OCI-LY1 (cell line): ENCODE measurements at regions not wholly inside any gene's neighbourhood (a gene's known extent, or its start where the extent isn't known, plus 50 kb on each side); places are given as distances from the start of the nearest gene placed in this dataset.

Experiments
- H2AFZ ChIP-seq: fragments of 200-600 bp; sonication (generic), shearing (Covaris generic); 2 replicates; pipeline ENCODE4 v1.6.0; 2014; ENCODE audit warnings: antibody characterized with exemption, mild to moderate bottlenecking, low read length
- H3F3A ChIP-seq: fragments of 200-600 bp; sonication (generic), shearing (Covaris generic); 2 replicates; pipeline ENCODE4 v1.6.0; 2014; ENCODE audit warnings: mild to moderate bottlenecking, antibody characterized with exemption, low read length, moderate library complexity; ENCODE audit not compliant: insufficient read depth
- H3K27ac ChIP-seq: fragments of 200-600 bp; sonication (generic); 2 replicates; pipeline ENCODE4 v1.5.1; 2014; ENCODE audit warnings: low read length, mixed run types, mild to moderate bottlenecking, low read depth; ENCODE audit not compliant: poor library complexity, severe bottlenecking
- H3K27me3 ChIP-seq: fragments of 200-600 bp; sonication (generic); 2 replicates; pipeline ENCODE4 v1.6.0; 2014; ENCODE audit warnings: antibody characterized with exemption, mild to moderate bottlenecking, low read length, moderate library complexity; ENCODE audit not compliant: insufficient read depth
- H3K36me3 ChIP-seq: fragments of 200-600 bp; sonication (generic); 2 replicates; pipeline ENCODE4 v1.6.1; 2014; ENCODE audit warnings: mild to moderate bottlenecking, antibody characterized with exemption, low read length, moderate library complexity, mixed read lengths; ENCODE audit not compliant: insufficient read depth
- H3K4me1 ChIP-seq: fragments of 200-600 bp; sonication (generic); 2 replicates; pipeline ENCODE4 v1.5.1; 2014; ENCODE audit warnings: mild to moderate bottlenecking, low read length, moderate library complexity; ENCODE audit not compliant: insufficient read depth, severe bottlenecking
- H3K4me2 ChIP-seq: fragments of 200-600 bp; sonication (generic), shearing (Covaris generic); 2 replicates; pipeline ENCODE4 v1.6.1; 2014; ENCODE audit warnings: low read length
- H3K4me3 ChIP-seq: fragments of 200-600 bp; sonication (generic); 2 replicates; pipeline ENCODE4 v1.5.1; 2014; ENCODE audit warnings: low read length, low read depth, mild to moderate bottlenecking, mixed read lengths; ENCODE audit not compliant: poor library complexity, severe bottlenecking
- H3K79me2 ChIP-seq: fragments of 200-600 bp; shearing (Covaris generic); 2 replicates; pipeline ENCODE4 v1.6.1; 2016; ENCODE audit warnings: mixed run types, low read length, mixed read lengths; ENCODE audit not compliant: insufficient read depth
- H3K9ac ChIP-seq: fragments of 200-600 bp; sonication (generic), shearing (Covaris generic); 2 replicates; pipeline ENCODE4 v1.6.1; 2014; ENCODE audit warnings: mild to moderate bottlenecking, low read length, mixed read lengths
- H3K9me2 ChIP-seq: fragments of 200-600 bp; sonication (generic), shearing (Covaris generic); 2 replicates; pipeline ENCODE4 v1.6.1; 2014; ENCODE audit warnings: low read depth, mild to moderate bottlenecking, low read length, mixed read lengths
- H3K9me3 ChIP-seq: fragments of 200-600 bp; shearing (Covaris generic); 2 replicates; pipeline ENCODE4 v1.6.1; 2014; ENCODE audit warnings: low read length, mixed read lengths
- H4K20me1 ChIP-seq: fragments of 200-600 bp; sonication (generic), shearing (Covaris generic); 2 replicates; pipeline ENCODE4 v1.6.0; 2016; ENCODE audit warnings: mild to moderate bottlenecking, low read length; ENCODE audit not compliant: insufficient read depth
- CTCF ChIP-seq: fragments of 200-600 bp; sonication (generic), shearing (Covaris generic); IDR thresholded peaks from 2 replicates; pipeline ENCODE4 v1.5.1; 2017; ENCODE audit warnings: mild to moderate bottlenecking, antibody characterized with exemption, low read length, moderate library complexity, mixed read lengths
- EZH2 ChIP-seq: fragments of 200-600 bp; sonication (generic), shearing (Covaris generic); IDR thresholded peaks from 2 replicates; pipeline ENCODE4 v1.8.0; 2017; ENCODE audit warnings: borderline replicate concordance, mixed run types, mild to moderate bottlenecking, antibody characterized with exemption, low read length, moderate library complexity, mixed read lengths

GRCh38 chr7:41760293-41760692 is 57.4 kb upstream of the INHBA start:
- Histone ChIP-seq H3F3A (no peaks in the 10 kb centered on the region), H3K27ac (no peak overlapping the region), H3K27me3 (no peaks in the 10 kb centered on the region), H3K36me3 (no peaks in the 10 kb centered on the region), H3K9me3 (peaks cover 8% of the 10 kb centered on the region), H3K9me2 (no peaks in the 10 kb centered on the region), H3K9ac (no peak overlapping the region), H3K79me2 (no peaks in the 10 kb centered on the region), H3K4me1 (no peaks in the 10 kb centered on the region), H2AFZ (no peak overlapping the region), H3K4me3 (no peak overlapping the region), H3K4me2 (no peak overlapping the region), H4K20me1 (no peaks in the 10 kb centered on the region)
- TF ChIP-seq EZH2: no peak
- TF ChIP-seq CTCF: no peak

DNA sequence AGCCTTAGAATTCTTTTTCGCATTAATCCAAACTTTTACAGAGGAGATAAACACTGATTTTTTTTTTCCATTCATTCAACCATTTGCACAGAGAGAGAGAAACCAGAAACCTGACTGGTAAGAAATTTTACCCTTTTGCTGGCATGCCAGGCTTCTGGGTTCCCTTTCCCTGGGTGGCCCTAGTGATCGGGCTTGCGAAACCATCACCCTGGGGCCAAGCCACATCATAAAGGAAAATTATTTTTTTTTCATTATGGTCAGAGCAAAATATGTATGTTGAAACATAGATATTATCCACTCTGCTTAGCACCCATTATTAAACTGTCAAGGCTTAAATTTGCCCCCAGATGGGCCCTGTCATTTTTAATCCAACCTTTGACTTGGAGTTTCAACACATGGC is 55.4 kb upstream of the INHBA start:
- no peak overlapping the region for H3K4me3 ChIP-seq
- no peaks in the 10 kb centered on the region for H3K36me3 ChIP-seq
- TF ChIP-seq CTCF: no peak
- TF ChIP-seq EZH2: no peak
- no peak overlapping the region for H3K4me2 ChIP-seq
- no peaks in the 10 kb centered on the region for H3K9me2 ChIP-seq
- H4K20me1 ChIP-seq: no peaks in the 10 kb centered on the region
- H3K9ac ChIP-seq: no peak overlapping the region
- H3F3A ChIP-seq: no peaks in the 10 kb centered on the region
- H3K4me1 ChIP-seq: no peaks in the 10 kb centered on the region
- H3K27me3 ChIP-seq: no peaks in the 10 kb centered on the region
- H2AFZ ChIP-seq: no peak overlapping the region
- H3K27ac ChIP-seq: no peak overlapping the region
- no peaks in the 10 kb centered on the region for H3K79me2 ChIP-seq
- peaks cover 16% of the 10 kb centered on the region for H3K9me3 ChIP-seq

GRCh38 chr7:41756650-41757182 is 53.8 kb upstream of the INHBA start:
- no peak overlapping the region for H3K27ac ChIP-seq
- no peaks in the 10 kb centered on the region for H4K20me1 ChIP-seq
- no peaks in the 10 kb centered on the region for H3K9me2 ChIP-seq
- no peaks in the 10 kb centered on the region for H3K4me1 ChIP-seq
- no peak overlapping the region for H3K4me3 ChIP-seq
- H3K9me3 ChIP-seq: peaks cover 16% of the 10 kb centered on the region
- TF ChIP-seq EZH2 (no peak), CTCF (no peak)
- no peak overlapping the region for H3K9ac ChIP-seq
- no peak overlapping the region for H3K4me2 ChIP-seq
- H3K79me2 ChIP-seq: no peaks in the 10 kb centered on the region
- no peaks in the 10 kb centered on the region for H3K27me3 ChIP-seq
- no peaks in the 10 kb centered on the region for H3F3A ChIP-seq
- no peak overlapping the region for H2AFZ ChIP-seq
- H3K36me3 ChIP-seq: no peaks in the 10 kb centered on the region
